ENCODE measurements at regions not wholly inside any gene's neighbourhood (a gene's known extent, or its start where the extent isn't known, plus 50 kb on each side); places are given as distances from the start of the nearest gene placed in this dataset.

DNA sequence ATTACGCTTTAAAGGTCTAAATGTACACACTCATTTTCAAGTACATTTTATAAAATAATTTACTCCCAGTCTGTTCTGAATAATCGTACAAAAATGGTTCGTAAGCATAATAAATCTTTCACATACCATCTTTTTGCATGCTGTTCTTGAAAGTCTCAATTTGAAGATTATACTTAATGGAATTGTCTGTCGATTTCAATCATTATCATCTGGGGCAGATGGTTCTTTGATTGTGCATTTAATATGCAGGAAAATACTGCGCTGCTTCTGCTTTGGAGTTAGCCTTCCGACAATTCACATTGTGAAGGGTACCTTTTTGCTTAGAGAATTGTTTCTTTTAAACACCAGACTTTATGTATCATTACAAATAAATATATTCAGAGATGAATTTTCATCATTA lies 262.8 kb downstream of the ABCC12 start:
- TF ChIP-seq, protein P1, sequence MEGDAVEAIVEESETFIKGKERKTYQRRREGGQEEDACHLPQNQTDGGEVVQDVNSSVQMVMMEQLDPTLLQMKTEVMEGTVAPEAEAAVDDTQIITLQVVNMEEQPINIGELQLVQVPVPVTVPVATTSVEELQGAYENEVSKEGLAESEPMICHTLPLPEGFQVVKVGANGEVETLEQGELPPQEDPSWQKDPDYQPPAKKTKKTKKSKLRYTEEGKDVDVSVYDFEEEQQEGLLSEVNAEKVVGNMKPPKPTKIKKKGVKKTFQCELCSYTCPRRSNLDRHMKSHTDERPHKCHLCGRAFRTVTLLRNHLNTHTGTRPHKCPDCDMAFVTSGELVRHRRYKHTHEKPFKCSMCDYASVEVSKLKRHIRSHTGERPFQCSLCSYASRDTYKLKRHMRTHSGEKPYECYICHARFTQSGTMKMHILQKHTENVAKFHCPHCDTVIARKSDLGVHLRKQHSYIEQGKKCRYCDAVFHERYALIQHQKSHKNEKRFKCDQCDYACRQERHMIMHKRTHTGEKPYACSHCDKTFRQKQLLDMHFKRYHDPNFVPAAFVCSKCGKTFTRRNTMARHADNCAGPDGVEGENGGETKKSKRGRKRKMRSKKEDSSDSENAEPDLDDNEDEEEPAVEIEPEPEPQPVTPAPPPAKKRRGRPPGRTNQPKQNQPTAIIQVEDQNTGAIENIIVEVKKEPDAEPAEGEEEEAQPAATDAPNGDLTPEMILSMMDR (conservative IDR thresholded peaks at IDR 0.05 in 1 of 2, IDR thresholded peaks at IDR 0.05 in 1 of 2; ENCODE audit: extremely low read depth in 1 of 2, insufficient read depth in 1 of 2, low read depth in 1 of 2, low read length in 2 of 2) = no peak
- TF ChIP-seq EZH2 (IDR thresholded peaks at IDR 0.05; ENCODE audit: borderline replicate concordance, low read length) = no peak

Data from mammary epithelial cell (primary cell).